MM.1S (cell line): ENCODE measurements at regions not wholly inside any gene's neighbourhood (a gene's known extent, or its start where the extent isn't known, plus 50 kb on each side); places are given as distances from the start of the nearest gene placed in this dataset.

ENCODE experiments used
- DNase-seq: peaks from one replicate; pipeline ENCODE4 v3.0.0-alpha.2; 2015
- H2AFZ ChIP-seq: fragments of 300-600 bp; sonication (generic); 2 replicates; pipeline ENCODE4 v1.6.0; 2016; ENCODE audit warnings: antibody characterized with exemption, low read length
- H3F3A ChIP-seq: fragments of 300-600 bp; sonication (generic); 2 replicates; pipeline ENCODE4 v1.6.1; 2016; ENCODE audit warnings: mild to moderate bottlenecking, antibody characterized with exemption, low read length, moderate library complexity, mixed read lengths; ENCODE audit not compliant: insufficient read depth
- H3K27ac ChIP-seq: fragments of 300-600 bp; sonication (generic); 2 replicates; pipeline ENCODE4 v1.5.1; 2016; ENCODE audit warnings: mild to moderate bottlenecking, low read length
- H3K27me3 ChIP-seq: fragments of 300-600 bp; sonication (generic); replicated peaks from 2 replicates; pipeline ENCODE4 v1.6.0; 2016; ENCODE audit warnings: low read length; ENCODE audit not compliant: insufficient read depth
- H3K36me3 ChIP-seq: fragments of 300-600 bp; sonication (generic); replicated peaks from 2 replicates; pipeline ENCODE4 v1.6.1; 2016; ENCODE audit warnings: mild to moderate bottlenecking, low read length, mixed read lengths; ENCODE audit not compliant: insufficient read depth
- H3K4me1 ChIP-seq: fragments of 300-600 bp; sonication (generic); 2 replicates; pipeline ENCODE4 v1.6.1; 2016; ENCODE audit warnings: low read length, mixed read lengths
- H3K4me2 ChIP-seq: fragments of 300-600 bp; sonication (generic); 2 replicates; pipeline ENCODE4 v1.6.0; 2016; ENCODE audit warnings: low read depth, low read length
- H3K4me3 ChIP-seq: fragments of 300-600 bp; sonication (generic); 2 replicates; pipeline ENCODE4 v1.5.1; 2016; ENCODE audit warnings: low read length, mixed read lengths
- H3K79me2 ChIP-seq: fragments of 300-600 bp; sonication (generic); 2 replicates; pipeline ENCODE4 v1.6.1; 2016; ENCODE audit warnings: mixed run types, low read length, mixed read lengths
- H3K9ac ChIP-seq: fragments of 300-600 bp; sonication (generic); 2 replicates; pipeline ENCODE4 v1.6.1; 2016; ENCODE audit warnings: low read length, mixed read lengths
- H3K9me2 ChIP-seq: fragments of 300-600 bp; sonication (generic); replicated peaks from 2 replicates; pipeline ENCODE4 v1.6.1; 2016; ENCODE audit warnings: mild to moderate bottlenecking, low read length, mixed read lengths; ENCODE audit not compliant: insufficient read depth
- H3K9me3 ChIP-seq: fragments of 300-600 bp; sonication (generic); replicated peaks from 2 replicates; pipeline ENCODE4 v1.6.1; 2016; ENCODE audit warnings: mild to moderate bottlenecking, low read length, mixed read lengths; ENCODE audit not compliant: insufficient read depth
- H4K20me1 ChIP-seq: fragments of 300-600 bp; sonication (generic); 2 replicates; pipeline ENCODE4 v1.6.1; 2016; ENCODE audit warnings: mild to moderate bottlenecking, low read length, moderate library complexity, mixed read lengths; ENCODE audit not compliant: insufficient read depth
- EZH2 ChIP-seq: fragments of 300-600 bp; sonication (generic); optimal IDR thresholded peaks from 2 replicates; pipeline ENCODE3; 2017; ENCODE audit warnings: low read depth, mild to moderate bottlenecking, antibody characterized with exemption, low read length, mixed read lengths
- EZH2phosphoT487 ChIP-seq: fragments of 300-600 bp; sonication (generic); IDR thresholded peaks from 2 replicates; pipeline ENCODE4 v1.6.1; 2018; ENCODE audit warnings: antibody characterized with exemption, low read length
- TF ChIP-seq, protein P1 (sequence below): fragments of 300-600 bp; sonication (generic); IDR thresholded peaks from 2 replicates; pipeline ENCODE4 v1.5.1; 2016; ENCODE audit warnings: antibody characterized with exemption, low read length, mixed read lengths

DNA sequence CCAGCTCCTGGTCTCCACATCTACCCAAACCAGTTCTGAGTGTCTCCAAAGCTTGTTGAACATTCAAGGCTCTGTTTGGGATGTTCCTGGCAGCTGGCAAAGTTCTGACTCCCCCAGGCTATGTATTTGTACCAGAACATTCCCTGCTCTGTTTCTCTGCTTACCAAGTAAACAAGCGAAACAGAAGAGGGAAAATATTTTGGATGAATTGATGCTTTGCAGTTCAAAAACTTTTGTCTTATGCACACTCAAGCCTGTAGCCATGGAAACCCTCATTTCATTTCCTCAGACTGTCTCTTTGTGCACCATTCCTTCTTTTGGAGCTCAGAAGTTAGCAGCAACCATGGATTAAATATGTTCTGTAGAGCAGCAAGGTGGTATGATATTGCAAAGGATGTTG, 145.8 kb downstream of the ACTL7B start:
- Histone ChIP-seq H3F3A (no peaks in the 10 kb centered on the region), H3K9me2 (no peaks in the 10 kb centered on the region), H4K20me1 (no peaks in the 10 kb centered on the region), H3K4me1 (no peaks in the 10 kb centered on the region), H3K9me3 (no peaks in the 10 kb centered on the region), H3K27ac (no peak overlapping the region), H3K36me3 (no peaks in the 10 kb centered on the region), H2AFZ (no peak overlapping the region), H3K9ac (no peak overlapping the region), H3K27me3 (no peaks in the 10 kb centered on the region), H3K4me2 (no peak overlapping the region), H3K4me3 (no peak overlapping the region), H3K79me2 (no peaks in the 10 kb centered on the region)
- TF ChIP-seq EZH2phosphoT487 (no peak), EZH2 (no peak)
- TF ChIP-seq, protein P1, sequence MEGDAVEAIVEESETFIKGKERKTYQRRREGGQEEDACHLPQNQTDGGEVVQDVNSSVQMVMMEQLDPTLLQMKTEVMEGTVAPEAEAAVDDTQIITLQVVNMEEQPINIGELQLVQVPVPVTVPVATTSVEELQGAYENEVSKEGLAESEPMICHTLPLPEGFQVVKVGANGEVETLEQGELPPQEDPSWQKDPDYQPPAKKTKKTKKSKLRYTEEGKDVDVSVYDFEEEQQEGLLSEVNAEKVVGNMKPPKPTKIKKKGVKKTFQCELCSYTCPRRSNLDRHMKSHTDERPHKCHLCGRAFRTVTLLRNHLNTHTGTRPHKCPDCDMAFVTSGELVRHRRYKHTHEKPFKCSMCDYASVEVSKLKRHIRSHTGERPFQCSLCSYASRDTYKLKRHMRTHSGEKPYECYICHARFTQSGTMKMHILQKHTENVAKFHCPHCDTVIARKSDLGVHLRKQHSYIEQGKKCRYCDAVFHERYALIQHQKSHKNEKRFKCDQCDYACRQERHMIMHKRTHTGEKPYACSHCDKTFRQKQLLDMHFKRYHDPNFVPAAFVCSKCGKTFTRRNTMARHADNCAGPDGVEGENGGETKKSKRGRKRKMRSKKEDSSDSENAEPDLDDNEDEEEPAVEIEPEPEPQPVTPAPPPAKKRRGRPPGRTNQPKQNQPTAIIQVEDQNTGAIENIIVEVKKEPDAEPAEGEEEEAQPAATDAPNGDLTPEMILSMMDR, result no peak
- no peak for DNase-seq

- no peaks in the 10 kb centered on the region for H3K27me3 ChIP-seq
- H3K79me2 ChIP-seq, result no peaks in the 10 kb centered on the region
- H3K4me2 ChIP-seq, result no peak overlapping the region
- no peaks in the 10 kb centered on the region for H3F3A ChIP-seq
- no peak overlapping the region for H3K27ac ChIP-seq
- no peak overlapping the region for H2AFZ ChIP-seq
- H3K4me1 ChIP-seq, result no peaks in the 10 kb centered on the region
- no peak overlapping the region for H3K4me3 ChIP-seq
- H4K20me1 ChIP-seq, result no peaks in the 10 kb centered on the region
- TF ChIP-seq EZH2 (no peak), EZH2phosphoT487 (no peak)
- TF ChIP-seq, protein P1, result no peak
- H3K9me2 ChIP-seq, result no peaks in the 10 kb centered on the region
- H3K9me3 ChIP-seq, result no peaks in the 10 kb centered on the region
- peak; percentile 60 for DNase-seq
- H3K9ac ChIP-seq, result no peak overlapping the region
- H3K36me3 ChIP-seq, result no peaks in the 10 kb centered on the region
Measured at GRCh38 chr9:108709126-108709525, 146.7 kb downstream of the ACTL7B start.

GRCh38 chr9:108708448-108708847, 147.3 kb downstream of the ACTL7B start:
- no peaks in the 10 kb centered on the region for H3K36me3 ChIP-seq
- H3F3A ChIP-seq, result no peaks in the 10 kb centered on the region
- H3K4me3 ChIP-seq, result no peak overlapping the region
- H3K9me2 ChIP-seq, result no peaks in the 10 kb centered on the region
- H3K4me1 ChIP-seq, result no peaks in the 10 kb centered on the region
- TF ChIP-seq EZH2, result no peak
- TF ChIP-seq, protein P1, result no peak
- TF ChIP-seq EZH2phosphoT487, result no peak
- H3K79me2 ChIP-seq, result no peaks in the 10 kb centered on the region
- no peak overlapping the region for H2AFZ ChIP-seq
- no peak overlapping the region for H3K4me2 ChIP-seq
- no peaks in the 10 kb centered on the region for H3K27me3 ChIP-seq
- no peaks in the 10 kb centered on the region for H4K20me1 ChIP-seq
- H3K9ac ChIP-seq, result no peak overlapping the region
- H3K27ac ChIP-seq, result no peak overlapping the region
- DNase-seq, result no peak
- no peaks in the 10 kb centered on the region for H3K9me3 ChIP-seq
